ENCODE measurements at regions not wholly inside any gene's neighbourhood (a gene's known extent, or its start where the extent isn't known, plus 50 kb on each side); places are given as distances from the start of the nearest gene placed in this dataset.
"Not testable (repeated sequence)": the region's sequence is repeated elsewhere in the genome, so short reads cannot be mapped to it uniquely, and the experiment has no call there.

- no peak overlapping the region for H3K4me3 ChIP-seq (replicated peaks; ENCODE audit: insufficient read depth, low read length)
- DNase-seq (ENCODE audit: low read depth in 1 of 2, low spot score in 1 of 2): no peak
- TF ChIP-seq POLR2AphosphoS5 (IDR thresholded peaks at IDR 0.05; ENCODE audit: low read depth) (no peak), GABPA (IDR thresholded peaks at IDR 0.05; ENCODE audit: low read depth) (no peak), CTCF (IDR thresholded peaks at IDR 0.05; ENCODE audit: insufficient read depth, low read length) (no peak), SPI1 (IDR thresholded peaks at IDR 0.05; ENCODE audit: borderline replicate concordance, low read depth) (no peak), REST (IDR thresholded peaks at IDR 0.05; ENCODE audit: insufficient replicate concordance, low read depth) (no peak)
- H3K27me3 ChIP-seq (ENCODE audit: insufficient read depth, poor library complexity, severe bottlenecking): no peaks in the 10 kb centered on the region
- no peak overlapping the region for H3K27ac ChIP-seq (replicated peaks)
These were observed 156.5 kb upstream of the SPRY2 start for GRCh38 chr13:80497439-80497838.

GRCh38 chr13:80496721-80497397 lies 155.9 kb upstream of the SPRY2 start:
- Histone ChIP-seq H3K4me3 (replicated peaks; ENCODE audit: insufficient read depth, low read length) (no peak overlapping the region), H3K27ac (replicated peaks) (no peak overlapping the region), H3K27me3 (ENCODE audit: insufficient read depth, poor library complexity, severe bottlenecking) (no peaks in the 10 kb centered on the region)
- TF ChIP-seq SPI1 (IDR thresholded peaks at IDR 0.05; ENCODE audit: borderline replicate concordance, low read depth): no peak
- TF ChIP-seq CTCF (IDR thresholded peaks at IDR 0.05; ENCODE audit: insufficient read depth, low read length): no peak
- TF ChIP-seq POLR2AphosphoS5 (IDR thresholded peaks at IDR 0.05; ENCODE audit: low read depth): no peak
- no peak for TF ChIP-seq REST (IDR thresholded peaks at IDR 0.05; ENCODE audit: insufficient replicate concordance, low read depth)
- TF ChIP-seq GABPA (IDR thresholded peaks at IDR 0.05; ENCODE audit: low read depth): no peak
- DNase-seq (ENCODE audit: low read depth in 1 of 2, low spot score in 1 of 2): no peak

GRCh38 chr13:80490491-80490943 lies 149.6 kb upstream of the SPRY2 start:
- not testable (repeated sequence) for DNase-seq (ENCODE audit: low read depth in 1 of 2, low spot score in 1 of 2); H3K27ac ChIP-seq (replicated peaks); H3K27me3 ChIP-seq (ENCODE audit: insufficient read depth, poor library complexity, severe bottlenecking); H3K4me3 ChIP-seq (replicated peaks; ENCODE audit: insufficient read depth, low read length)

GRCh38 chr13:80486402-80486801 lies 145.5 kb upstream of the SPRY2 start:
- Histone ChIP-seq H3K4me3 (replicated peaks; ENCODE audit: insufficient read depth, low read length) (no peak overlapping the region), H3K27ac (replicated peaks) (no peak overlapping the region), H3K27me3 (ENCODE audit: insufficient read depth, poor library complexity, severe bottlenecking) (no peaks in the 10 kb centered on the region)
- no peak for DNase-seq (ENCODE audit: low read depth in 1 of 2, low spot score in 1 of 2)
- TF ChIP-seq GABPA (IDR thresholded peaks at IDR 0.05; ENCODE audit: low read depth) (no peak), REST (IDR thresholded peaks at IDR 0.05; ENCODE audit: insufficient replicate concordance, low read depth) (no peak)

All from HL-60 (cell line).